ENCODE measurements at regions not wholly inside any gene's neighbourhood (a gene's known extent, or its start where the extent isn't known, plus 50 kb on each side); places are given as distances from the start of the nearest gene placed in this dataset.

DNA sequence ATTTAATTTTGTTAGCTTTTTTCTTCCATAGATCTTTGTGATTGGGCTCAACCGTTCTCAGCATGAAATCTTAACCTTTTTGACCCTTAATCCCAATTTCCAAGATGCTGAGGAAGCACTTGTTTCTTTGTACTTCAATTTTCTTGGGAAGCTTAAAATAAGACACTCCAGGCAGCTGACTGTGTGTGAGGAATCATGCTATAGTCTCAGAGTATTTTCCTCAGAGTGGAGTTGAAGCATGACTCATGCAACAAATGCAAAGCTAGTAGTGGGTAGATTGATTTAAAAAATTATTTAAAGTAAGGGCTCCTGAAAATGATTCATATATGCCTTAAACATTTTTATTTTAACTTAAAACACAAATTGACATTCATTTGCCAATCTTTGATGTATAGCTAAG lies 168.7 kb downstream of the BTBD3 start:
- POLR2A ChIA-PET: interaction anchor here (0.6 to 0.7 kb wide), 2 partner anchors 15 to 54 kb away, joined by 3 read pairs; no protein-coding TSS in a partner anchor

GRCh38 chr20:12090920-12091319 lies 173.2 kb downstream of the BTBD3 start:
- H3K9me3 ChIP-seq (ENCODE audit: control insufficient read depth, insufficient read depth, low read depth, low read length): no peaks in the 10 kb centered on the region
- TF ChIP-seq ZFP69B (tag by site-specific recombination; IDR thresholded peaks at IDR 0.05) (no peak), ZIC2 (tag by site-specific recombination; IDR thresholded peaks at IDR 0.05) (no peak), SCRT2 (tag by site-specific recombination; IDR thresholded peaks at IDR 0.05) (no peak), PRDM1 (tag by site-specific recombination; IDR thresholded peaks at IDR 0.05) (no peak), ZNF221 (tag by site-specific recombination; IDR thresholded peaks at IDR 0.05; ENCODE audit: borderline replicate concordance) (no peak), ZNF624 (tag by site-specific recombination; IDR thresholded peaks at IDR 0.05) (no peak), ZNF555 (tag by site-specific recombination; conservative IDR thresholded peaks at IDR 0.05) (no peak), MEIS1 (CRISPR knock-in tag; IDR thresholded peaks at IDR 0.05; ENCODE audit: borderline replicate concordance) (no peak), MZF1 (tag by site-specific recombination; IDR thresholded peaks at IDR 0.05; ENCODE audit: borderline replicate concordance) (no peak), ZNF280C (tag by site-specific recombination; IDR thresholded peaks at IDR 0.05) (no peak), OVOL3 (tag by site-specific recombination; IDR thresholded peaks at IDR 0.05) (no peak), BCL6B (tag by site-specific recombination; IDR thresholded peaks at IDR 0.05) (no peak)
- ChIA-PET POLR2A (no interaction called here), CTCF (interaction anchor here (1.1 kb wide), 1 partner anchor 9 kb away, joined by 3 read pairs; no protein-coding TSS in a partner anchor)
- H3K27ac ChIP-seq (ENCODE audit: extremely low read depth, low read depth, low read length): no peak overlapping the region
- no peak overlapping the region for H3K4me3 ChIP-seq (ENCODE audit: low read depth, low read length)
- H3K36me3 ChIP-seq (ENCODE audit: control insufficient read depth in 2 of 2, insufficient read depth in 1 of 2, low read length in 2 of 2): no peaks in the 10 kb centered on the region
- H3K4me1 ChIP-seq (ENCODE audit: control insufficient read depth, insufficient read depth, low read length): no peaks in the 10 kb centered on the region

More for the DNA sequence above, 168.7 kb downstream of the BTBD3 start:
- Histone ChIP-seq H3K4me1 (ENCODE audit: control insufficient read depth, insufficient read depth, low read length) (no peaks in the 10 kb centered on the region), H3K27ac (ENCODE audit: extremely low read depth, low read depth, low read length) (no peak overlapping the region), H3K36me3 (ENCODE audit: control insufficient read depth in 2 of 2, insufficient read depth in 1 of 2, low read length in 2 of 2) (no peaks in the 10 kb centered on the region), H3K4me3 (ENCODE audit: low read depth, low read length) (no peak overlapping the region), H3K9me3 (ENCODE audit: control insufficient read depth, insufficient read depth, low read depth, low read length) (no peaks in the 10 kb centered on the region)
- CTCF ChIA-PET: no interaction called here
- TF ChIP-seq, protein P1, sequence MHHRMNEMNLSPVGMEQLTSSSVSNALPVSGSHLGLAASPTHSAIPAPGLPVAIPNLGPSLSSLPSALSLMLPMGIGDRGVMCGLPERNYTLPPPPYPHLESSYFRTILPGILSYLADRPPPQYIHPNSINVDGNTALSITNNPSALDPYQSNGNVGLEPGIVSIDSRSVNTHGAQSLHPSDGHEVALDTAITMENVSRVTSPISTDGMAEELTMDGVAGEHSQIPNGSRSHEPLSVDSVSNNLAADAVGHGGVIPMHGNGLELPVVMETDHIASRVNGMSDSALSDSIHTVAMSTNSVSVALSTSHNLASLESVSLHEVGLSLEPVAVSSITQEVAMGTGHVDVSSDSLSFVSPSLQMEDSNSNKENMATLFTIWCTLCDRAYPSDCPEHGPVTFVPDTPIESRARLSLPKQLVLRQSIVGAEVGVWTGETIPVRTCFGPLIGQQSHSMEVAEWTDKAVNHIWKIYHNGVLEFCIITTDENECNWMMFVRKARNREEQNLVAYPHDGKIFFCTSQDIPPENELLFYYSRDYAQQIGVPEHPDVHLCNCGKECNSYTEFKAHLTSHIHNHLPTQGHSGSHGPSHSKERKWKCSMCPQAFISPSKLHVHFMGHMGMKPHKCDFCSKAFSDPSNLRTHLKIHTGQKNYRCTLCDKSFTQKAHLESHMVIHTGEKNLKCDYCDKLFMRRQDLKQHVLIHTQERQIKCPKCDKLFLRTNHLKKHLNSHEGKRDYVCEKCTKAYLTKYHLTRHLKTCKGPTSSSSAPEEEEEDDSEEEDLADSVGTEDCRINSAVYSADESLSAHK (tag by site-specific recombination; IDR thresholded peaks at IDR 0.05): no peak
- TF ChIP-seq ZNF654 (tag by site-specific recombination; IDR thresholded peaks at IDR 0.05; ENCODE audit: low read depth) (no peak), ZNF510 (tag by site-specific recombination; IDR thresholded peaks at IDR 0.05; ENCODE audit: insufficient replicate concordance) (no peak), ZNF2 (tag by site-specific recombination; IDR thresholded peaks at IDR 0.05) (no peak), ZNF174 (tag by site-specific recombination; IDR thresholded peaks at IDR 0.05) (no peak)
